ENCODE measurements at regions not wholly inside any gene's neighbourhood (a gene's known extent, or its start where the extent isn't known, plus 50 kb on each side); places are given as distances from the start of the nearest gene placed in this dataset.

- Histone ChIP-seq H3K27me3 (ENCODE audit: control insufficient read depth, insufficient read depth, low read length) (no peaks in the 10 kb centered on the region), H3K4me3 (ENCODE audit: low read depth, low read length) (no peak overlapping the region), H3K36me3 (ENCODE audit: control insufficient read depth, insufficient read depth, low read length) (no peaks in the 10 kb centered on the region)
- TF ChIP-seq CTCF (IDR thresholded peaks at IDR 0.05; ENCODE audit: insufficient read depth, low read depth, low read length), result no peak
- CTCF ChIA-PET, result interaction anchor here (1.6 kb wide), 1 partner anchor 205 kb away, joined by 8 read pairs; no protein-coding TSS in a partner anchor
- DNase-seq (ENCODE audit: low read depth), result no peak
- POLR2A ChIA-PET, result no interaction called here
These were observed 112.9 kb downstream of the MTX3 start for GRCh38 chr5:79878136-79878679.

GRCh38 chr5:79876456-79876855 lies 114.6 kb downstream of the MTX3 start:
- ChIA-PET CTCF (no interaction called here), POLR2A (no interaction called here)
- H3K36me3 ChIP-seq (ENCODE audit: control insufficient read depth, insufficient read depth, low read length), result no peaks in the 10 kb centered on the region
- no peak overlapping the region for H3K4me3 ChIP-seq (ENCODE audit: low read depth, low read length)
- DNase-seq (ENCODE audit: low read depth), result no peak
- 0 out of 2 replicates have a peak, but pooled peaks cover 1% of the 10 kb centered on the region for H3K27me3 ChIP-seq (ENCODE audit: control insufficient read depth, insufficient read depth, low read length)
- TF ChIP-seq CTCF (IDR thresholded peaks at IDR 0.05; ENCODE audit: insufficient read depth, low read depth, low read length), result no peak

- TF ChIP-seq CTCF (IDR thresholded peaks at IDR 0.05; ENCODE audit: insufficient read depth, low read depth, low read length), result no peak
- POLR2A ChIA-PET, result no interaction called here
- H3K36me3 ChIP-seq (ENCODE audit: control insufficient read depth, insufficient read depth, low read length), result no peaks in the 10 kb centered on the region
- no peak overlapping the region for H3K4me3 ChIP-seq (ENCODE audit: low read depth, low read length)
- H3K27me3 ChIP-seq (ENCODE audit: control insufficient read depth, insufficient read depth, low read length), result peaks cover 1% of the 10 kb centered on the region; the same call in 1 of the 2 replicates
- DNase-seq (ENCODE audit: low read depth), result no peak
- CTCF ChIA-PET, result interaction anchor here (1.3 kb wide), 1 partner anchor 13 kb away, joined by 3 read pairs; no protein-coding TSS in a partner anchor
These were observed 115.8 kb downstream of the MTX3 start for GRCh38 chr5:79875230-79875629.

GRCh38 chr5:79873187-79873586 lies 117.9 kb downstream of the MTX3 start:
- Histone ChIP-seq H3K27me3 (ENCODE audit: control insufficient read depth, insufficient read depth, low read length) (peaks cover 1% of the 10 kb centered on the region; the same call in 1 of the 2 replicates), H3K4me3 (ENCODE audit: low read depth, low read length) (no peak overlapping the region), H3K36me3 (ENCODE audit: control insufficient read depth, insufficient read depth, low read length) (no peaks in the 10 kb centered on the region)
- no peak for TF ChIP-seq CTCF (IDR thresholded peaks at IDR 0.05; ENCODE audit: insufficient read depth, low read depth, low read length)
- ChIA-PET CTCF (no interaction called here), POLR2A (no interaction called here)
- no peak for DNase-seq (ENCODE audit: low read depth)

GRCh38 chr5:79872291-79872690 lies 118.8 kb downstream of the MTX3 start:
- H3K27me3 ChIP-seq (ENCODE audit: control insufficient read depth, insufficient read depth, low read length), result peaks cover 4% of the 10 kb centered on the region
- no peak for TF ChIP-seq CTCF (IDR thresholded peaks at IDR 0.05; ENCODE audit: insufficient read depth, low read depth, low read length)
- H3K4me3 ChIP-seq (ENCODE audit: low read depth, low read length), result no peak overlapping the region
- POLR2A ChIA-PET, result no interaction called here
- CTCF ChIA-PET, result no interaction called here
- H3K36me3 ChIP-seq (ENCODE audit: control insufficient read depth, insufficient read depth, low read length), result no peaks in the 10 kb centered on the region
- no peak for DNase-seq (ENCODE audit: low read depth)

Measured in BJ (cell line).